RWPE2 (cell line): ENCODE measurements at regions not wholly inside any gene's neighbourhood (a gene's known extent, or its start where the extent isn't known, plus 50 kb on each side); places are given as distances from the start of the nearest gene placed in this dataset.
"Not testable (repeated sequence)": the region's sequence is repeated elsewhere in the genome, so short reads cannot be mapped to it uniquely, and the experiment has no call there.

Source experiments
- ATAC-seq: fragments of 200-7000 bp; cut with Tn5 transposase; 3 replicates; pipeline ENCODE4 v1.9.1; 2021; ENCODE audit warnings: low read depth
- DNase-seq: peaks from one replicate; pipeline ENCODE4 v3.0.0-alpha.2; 2020; ENCODE audit warnings: low spot score
- H3K27ac ChIP-seq: fragments of 450-650 bp; 2 replicates; pipeline ENCODE4 v1.5.1; 2017; ENCODE audit warnings: mild to moderate bottlenecking; ENCODE audit not compliant: poor library complexity, severe bottlenecking
- H3K27me3 ChIP-seq: fragments of 250-450 bp; sonication (Bioruptor Pico); 2 replicates; pipeline ENCODE4 v1.5.1; 2021; ENCODE audit warnings: mild to moderate bottlenecking, moderate library complexity; ENCODE audit not compliant: insufficient read depth, poor library complexity, severe bottlenecking
- H3K36me3 ChIP-seq: fragments of 250-450 bp; sonication (Bioruptor Pico); 2 replicates; pipeline ENCODE4 v1.5.1; 2020; ENCODE audit warnings: low read depth, mild to moderate bottlenecking, moderate library complexity
- H3K4me1 ChIP-seq: fragments of 250-450 bp; sonication (Bioruptor Pico); 2 replicates; pipeline ENCODE4 v1.5.1; 2021; ENCODE audit warnings: mild to moderate bottlenecking, moderate library complexity; ENCODE audit not compliant: insufficient read depth, poor library complexity, severe bottlenecking
- H3K4me3 ChIP-seq: fragments of 250-450 bp; sonication (Bioruptor Pico); 2 replicates; pipeline ENCODE4 v1.5.1; 2021; ENCODE audit warnings: mild to moderate bottlenecking, moderate library complexity; ENCODE audit not compliant: severe bottlenecking
- H3K9me3 ChIP-seq: fragments of 250-450 bp; sonication (Bioruptor Pico); 2 replicates; pipeline ENCODE4 v1.5.1; 2021; ENCODE audit warnings: mild to moderate bottlenecking, moderate library complexity; ENCODE audit not compliant: severe bottlenecking
- TF ChIP-seq, protein P1 (sequence below): fragments of 450-650 bp; IDR thresholded peaks from one replicate; pipeline ENCODE4 v1.5.1; 2017; ENCODE audit warnings: mild to moderate bottlenecking, moderate library complexity; ENCODE audit not compliant: poor library complexity, severe bottlenecking

DNA sequence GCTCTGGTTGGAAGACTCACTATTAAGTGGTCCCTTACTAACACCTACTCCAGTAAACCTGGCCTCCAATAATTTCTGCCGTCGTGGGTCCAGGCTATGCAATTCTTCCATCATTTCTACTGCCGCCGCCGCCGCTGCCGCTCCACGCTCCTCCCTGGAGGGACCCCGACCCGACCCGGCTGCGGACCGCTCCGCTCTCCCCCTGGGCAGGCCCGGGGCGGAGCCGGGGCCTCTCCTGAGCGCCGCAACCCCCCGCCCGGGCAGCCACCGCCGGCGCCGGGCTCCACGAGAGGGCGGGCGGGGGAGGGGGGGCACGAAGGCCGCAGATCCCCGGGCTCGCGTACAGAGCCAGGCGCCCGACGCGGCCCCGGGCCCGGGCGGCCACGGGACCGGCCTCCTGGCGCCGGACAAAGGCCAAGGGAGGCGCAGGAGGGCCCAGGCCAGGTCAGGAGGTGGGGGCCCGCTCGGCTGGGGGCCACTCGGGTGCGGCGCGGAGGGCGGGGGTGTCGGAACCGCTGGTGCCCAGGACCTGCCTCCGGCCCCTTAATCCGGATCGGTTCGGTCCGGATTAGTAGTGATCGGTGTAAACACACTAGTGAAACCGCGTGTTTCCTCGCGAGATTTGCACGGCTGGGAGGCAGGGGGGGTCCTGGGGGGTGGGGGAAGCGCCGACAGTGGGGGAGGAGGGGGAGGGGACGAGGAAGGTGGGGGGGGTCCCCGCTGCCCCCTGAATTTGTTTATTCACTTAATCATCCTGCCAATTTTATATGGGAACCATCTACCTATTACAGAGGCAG lies 215.1 kb upstream of the CCL2 start:
- H3K9me3 ChIP-seq, DNase-seq, H3K4me1 ChIP-seq, H3K36me3 ChIP-seq, H3K27ac ChIP-seq, ATAC-seq, H3K4me3 ChIP-seq: not testable (repeated sequence)
- H3K27me3 ChIP-seq: peaks cover 16% of the 10 kb centered on the region

DNA sequence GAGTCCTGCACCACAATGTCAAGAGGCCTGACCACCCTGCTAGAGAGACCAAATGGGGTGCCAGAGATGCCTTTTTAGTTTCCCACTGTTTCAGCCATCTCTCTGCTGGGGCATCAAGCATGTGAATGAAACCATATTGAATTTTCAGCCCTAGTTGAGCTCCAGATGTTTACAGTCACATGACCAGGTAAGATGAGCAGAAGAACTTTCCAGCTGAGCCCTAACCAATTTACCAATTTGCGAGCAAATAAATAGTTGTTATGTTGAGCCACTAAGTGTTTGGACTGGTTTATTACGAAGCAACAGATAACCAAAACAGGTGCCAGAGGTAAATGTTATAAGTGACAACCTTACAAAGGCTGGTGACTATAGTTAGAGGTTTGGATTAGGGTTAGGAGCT lies 209.1 kb upstream of the CCL2 start:
- TF ChIP-seq, protein P1, sequence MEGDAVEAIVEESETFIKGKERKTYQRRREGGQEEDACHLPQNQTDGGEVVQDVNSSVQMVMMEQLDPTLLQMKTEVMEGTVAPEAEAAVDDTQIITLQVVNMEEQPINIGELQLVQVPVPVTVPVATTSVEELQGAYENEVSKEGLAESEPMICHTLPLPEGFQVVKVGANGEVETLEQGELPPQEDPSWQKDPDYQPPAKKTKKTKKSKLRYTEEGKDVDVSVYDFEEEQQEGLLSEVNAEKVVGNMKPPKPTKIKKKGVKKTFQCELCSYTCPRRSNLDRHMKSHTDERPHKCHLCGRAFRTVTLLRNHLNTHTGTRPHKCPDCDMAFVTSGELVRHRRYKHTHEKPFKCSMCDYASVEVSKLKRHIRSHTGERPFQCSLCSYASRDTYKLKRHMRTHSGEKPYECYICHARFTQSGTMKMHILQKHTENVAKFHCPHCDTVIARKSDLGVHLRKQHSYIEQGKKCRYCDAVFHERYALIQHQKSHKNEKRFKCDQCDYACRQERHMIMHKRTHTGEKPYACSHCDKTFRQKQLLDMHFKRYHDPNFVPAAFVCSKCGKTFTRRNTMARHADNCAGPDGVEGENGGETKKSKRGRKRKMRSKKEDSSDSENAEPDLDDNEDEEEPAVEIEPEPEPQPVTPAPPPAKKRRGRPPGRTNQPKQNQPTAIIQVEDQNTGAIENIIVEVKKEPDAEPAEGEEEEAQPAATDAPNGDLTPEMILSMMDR: no peak
- Histone ChIP-seq H3K9me3 (no peaks in the 10 kb centered on the region), H3K27ac (no peak overlapping the region), H3K4me3 (no peak overlapping the region), H3K36me3 (no peaks in the 10 kb centered on the region), H3K27me3 (peaks cover 11% of the 10 kb centered on the region), H3K4me1 (no peaks in the 10 kb centered on the region)
- DNase-seq (no peak), ATAC-seq (no peak)

DNA sequence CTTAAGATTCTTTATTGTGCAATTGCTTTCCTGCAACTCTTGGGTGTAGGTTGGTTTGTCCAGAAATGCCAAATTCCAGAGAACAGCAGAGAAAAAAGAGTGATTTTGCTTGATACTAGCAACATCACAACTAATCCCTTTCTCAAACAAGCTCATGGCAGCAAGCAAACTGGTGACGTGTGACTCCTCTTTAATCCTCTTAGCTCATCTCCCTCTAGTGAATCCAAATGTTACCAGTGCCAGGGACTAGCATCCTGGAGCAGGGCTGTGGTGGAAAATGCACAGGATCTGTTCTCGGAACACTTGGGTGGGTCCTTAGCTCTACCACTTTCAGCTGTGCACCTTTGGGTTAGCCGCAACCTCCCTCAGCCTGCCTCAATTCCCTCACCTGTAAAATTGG lies 204.0 kb upstream of the CCL2 start:
- H3K36me3 ChIP-seq: no peaks in the 10 kb centered on the region
- DNase-seq: no peak
- H3K27ac ChIP-seq: no peak overlapping the region
- H3K4me3 ChIP-seq: no peak overlapping the region
- no peaks in the 10 kb centered on the region for H3K4me1 ChIP-seq
- TF ChIP-seq, protein P1: no peak
- ATAC-seq: no peak
- no peaks in the 10 kb centered on the region for H3K9me3 ChIP-seq
- no peaks in the 10 kb centered on the region for H3K27me3 ChIP-seq

DNA sequence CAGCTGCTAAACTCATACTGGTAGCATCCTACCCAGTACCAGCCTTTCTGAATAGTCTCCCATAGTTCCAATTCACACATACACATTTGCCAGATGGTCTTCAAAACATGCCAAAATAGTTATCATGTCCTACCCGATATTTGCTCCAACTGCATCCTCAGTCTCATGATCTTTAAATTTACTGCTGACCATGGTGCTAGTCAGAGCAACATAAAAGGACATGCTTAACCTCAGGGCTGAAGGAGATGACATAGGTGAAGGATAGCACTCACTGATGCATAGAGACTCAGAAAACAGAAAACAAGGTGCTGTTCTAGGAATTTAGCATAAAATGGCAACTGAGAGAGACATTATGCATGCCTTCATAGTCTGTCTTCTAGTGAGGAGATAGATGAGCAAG lies 200.6 kb upstream of the CCL2 start:
- H3K36me3 ChIP-seq: no peaks in the 10 kb centered on the region
- no peak for ATAC-seq
- TF ChIP-seq, protein P1: no peak

DNA sequence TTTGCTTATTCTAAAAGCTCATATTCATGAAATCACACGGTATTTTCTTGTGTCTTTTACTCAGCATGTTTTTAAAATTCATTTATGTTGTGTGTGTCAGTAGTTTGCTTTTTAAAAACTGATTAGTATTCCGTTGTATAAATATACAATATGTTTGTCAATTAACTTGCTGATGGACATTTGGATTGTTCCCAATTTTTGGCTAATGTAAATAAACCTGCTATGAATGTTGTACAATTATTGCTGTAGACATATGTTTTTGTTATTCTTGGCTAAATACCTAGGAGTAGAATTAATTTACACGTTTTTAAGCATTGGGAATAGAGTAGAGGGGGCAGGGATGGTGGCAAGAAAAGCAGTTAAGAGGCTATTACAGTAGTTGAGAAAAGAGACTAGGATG lies 199.5 kb upstream of the CCL2 start:
- ATAC-seq: no peak
- no peak overlapping the region for H3K4me3 ChIP-seq
- no peak overlapping the region for H3K27ac ChIP-seq
- no peaks in the 10 kb centered on the region for H3K4me1 ChIP-seq
- H3K27me3 ChIP-seq: no peaks in the 10 kb centered on the region
- TF ChIP-seq, protein P1: no peak
- H3K36me3 ChIP-seq: no peaks in the 10 kb centered on the region
- DNase-seq: no peak
- H3K9me3 ChIP-seq: no peaks in the 10 kb centered on the region

More for the DNA sequence above, 200.6 kb upstream of the CCL2 start:
- Histone ChIP-seq H3K4me3 (no peak overlapping the region), H3K4me1 (no peaks in the 10 kb centered on the region), H3K27me3 (no peaks in the 10 kb centered on the region), H3K27ac (no peak overlapping the region), H3K9me3 (no peaks in the 10 kb centered on the region)
- no peak for DNase-seq
